Astrocyte (in vitro differentiated cells and primary cell): ENCODE measurements at regions not wholly inside any gene's neighbourhood (a gene's known extent, or its start where the extent isn't known, plus 50 kb on each side); places are given as distances from the start of the nearest gene placed in this dataset.

Source experiments
- DNase-seq: peaks from one replicate; pipeline ENCODE4 v3.0.0-alpha.2; 2010; ENCODE audit warnings: low read depth
- FAIRE-seq: peaks from 2 replicates; lab custom pipeline; 2011; peaks lifted over from hg19 to GRCh38; lab: Jason Lieb, UNC
- H2AFZ ChIP-seq: 2 replicates; pipeline ENCODE4 v1.6.0; 2012; ENCODE audit warnings: low read depth, low read length, inconsistent platforms
- H3K27ac ChIP-seq: 2 replicates; pipeline ENCODE4 v1.5.1; 2011; ENCODE audit warnings: low read depth, low read length, inconsistent platforms
- H3K27me3 ChIP-seq: 2 replicates; pipeline ENCODE4 v1.6.0; 2011; ENCODE audit warnings: low read length, inconsistent platforms; ENCODE audit not compliant: insufficient read depth
- H3K36me3 ChIP-seq: 2 replicates; pipeline ENCODE4 v1.5.1; 2011; ENCODE audit warnings: low read length, inconsistent platforms; ENCODE audit not compliant: insufficient read depth
- H3K4me1 ChIP-seq: 2 replicates; pipeline ENCODE4 v1.5.1; 2011; ENCODE audit warnings: low read length, inconsistent platforms; ENCODE audit not compliant: insufficient read depth
- H3K4me2 ChIP-seq: 2 replicates; pipeline ENCODE4 v1.6.0; 2012; ENCODE audit warnings: low read length, inconsistent platforms
- H3K4me3 ChIP-seq: 2 replicates; pipeline ENCODE4 v1.5.1; 2011; ENCODE audit warnings: low read depth, mild to moderate bottlenecking, low read length, inconsistent platforms; ENCODE audit not compliant: insufficient read depth
- H3K79me2 ChIP-seq: 2 replicates; pipeline ENCODE4 v1.6.0; 2012; ENCODE audit warnings: mild to moderate bottlenecking, low read length, inconsistent platforms; ENCODE audit not compliant: insufficient read depth
- H3K9ac ChIP-seq: 2 replicates; pipeline ENCODE4 v1.6.0; 2012; ENCODE audit warnings: mild to moderate bottlenecking, low read length, inconsistent platforms
- H3K9me3 ChIP-seq: 2 replicates; pipeline ENCODE4 v1.5.1; 2012; ENCODE audit warnings: low read depth, mild to moderate bottlenecking, low read length, inconsistent platforms; ENCODE audit not compliant: insufficient read depth
- H4K20me1 ChIP-seq: 2 replicates; pipeline ENCODE4 v1.6.0; 2012; ENCODE audit warnings: low read length, inconsistent platforms; ENCODE audit not compliant: insufficient read depth
- H3K27ac Mint-ChIP-seq: one replicate; pipeline ENCODE4 v1.8.0; 2021; ENCODE audit warnings: mild to moderate bottlenecking, mixed read lengths; ENCODE audit not compliant: unreplicated experiment
- H3K27me3 Mint-ChIP-seq: one replicate; pipeline ENCODE4 v1.8.0; 2021; ENCODE audit warnings: low read depth, mixed read lengths; ENCODE audit not compliant: unreplicated experiment
- H3K36me3 Mint-ChIP-seq: one replicate; pipeline ENCODE4 v1.8.0; 2021; ENCODE audit warnings: low read depth, mixed read lengths; ENCODE audit not compliant: unreplicated experiment
- H3K4me1 Mint-ChIP-seq: one replicate; pipeline ENCODE4 v1.8.0; 2021; ENCODE audit warnings: low read depth, mixed read lengths; ENCODE audit not compliant: unreplicated experiment
- H3K4me3 Mint-ChIP-seq: one replicate; pipeline ENCODE4 v1.8.0; 2021; ENCODE audit warnings: mild to moderate bottlenecking, moderate library complexity, mixed read lengths; ENCODE audit not compliant: unreplicated experiment
- H3K9me3 Mint-ChIP-seq: one replicate; pipeline ENCODE4 v1.8.0; 2021; ENCODE audit warnings: mild to moderate bottlenecking, mixed read lengths; ENCODE audit not compliant: unreplicated experiment
- CTCF ChIP-seq: IDR thresholded peaks from 2 replicates; pipeline ENCODE4 v1.5.1; 2011; ENCODE audit warnings: low read depth, mild to moderate bottlenecking, inconsistent platforms, low read length, moderate library complexity; ENCODE audit not compliant: insufficient read depth
- EZH2 ChIP-seq: IDR thresholded peaks from 2 replicates; pipeline ENCODE4 v1.6.1; 2012; ENCODE audit warnings: mild to moderate bottlenecking, low read length, inconsistent platforms; ENCODE audit not compliant: insufficient read depth

GRCh38 chr14:82046512-82047226 lies 513.0 kb upstream of the SEL1L start:
- H3K27ac Mint-ChIP-seq, result no peak overlapping the region
- no peaks in the 10 kb centered on the region for H3K9me3 ChIP-seq
- H3K4me1 ChIP-seq, result no peaks in the 10 kb centered on the region
- H4K20me1 ChIP-seq, result no peaks in the 10 kb centered on the region
- no peak overlapping the region for H3K4me2 ChIP-seq
- no peak overlapping the region for H3K9ac ChIP-seq
- no peak for TF ChIP-seq EZH2
- no peak for TF ChIP-seq CTCF
- H3K27me3 ChIP-seq, result no peaks in the 10 kb centered on the region
- FAIRE-seq (no peak), DNase-seq (no peak)
- H3K4me3 ChIP-seq, result no peak overlapping the region
- no peaks in the 10 kb centered on the region for H3K79me2 ChIP-seq
- peaks cover 10% of the 10 kb centered on the region for H3K9me3 Mint-ChIP-seq
- H3K27me3 Mint-ChIP-seq, result no peaks in the 10 kb centered on the region
- H3K36me3 ChIP-seq, result no peaks in the 10 kb centered on the region
- H3K36me3 Mint-ChIP-seq, result no peaks in the 10 kb centered on the region
- no peak overlapping the region for H3K27ac ChIP-seq
- no peak overlapping the region for H2AFZ ChIP-seq
- H3K4me3 Mint-ChIP-seq, result no peak overlapping the region
- no peaks in the 10 kb centered on the region for H3K4me1 Mint-ChIP-seq

- Mint-ChIP-seq H3K9me3 (peaks cover 8% of the 10 kb centered on the region), H3K36me3 (no peaks in the 10 kb centered on the region)
- no peaks in the 10 kb centered on the region for H3K27me3 ChIP-seq
Measured at GRCh38 chr14:82047777-82048470, 514.3 kb upstream of the SEL1L start.

More at GRCh38 chr14:82047777-82048470, 514.3 kb upstream of the SEL1L start:
- no peak overlapping the region for H2AFZ ChIP-seq
- no peak overlapping the region for H3K27ac ChIP-seq
- H3K9ac ChIP-seq, result no peak overlapping the region
- H3K4me1 Mint-ChIP-seq, result no peaks in the 10 kb centered on the region
- no peaks in the 10 kb centered on the region for H3K27me3 Mint-ChIP-seq
- FAIRE-seq (no peak), DNase-seq (no peak)
- no peaks in the 10 kb centered on the region for H3K9me3 ChIP-seq
- no peaks in the 10 kb centered on the region for H3K4me1 ChIP-seq
- no peak overlapping the region for H3K4me3 Mint-ChIP-seq
- no peak overlapping the region for H3K4me3 ChIP-seq
- no peak overlapping the region for H3K27ac Mint-ChIP-seq
- H3K4me2 ChIP-seq, result no peak overlapping the region
- H3K36me3 ChIP-seq, result no peaks in the 10 kb centered on the region
- TF ChIP-seq EZH2 (no peak), CTCF (no peak)
- no peaks in the 10 kb centered on the region for H3K79me2 ChIP-seq
- no peaks in the 10 kb centered on the region for H4K20me1 ChIP-seq
